ENCODE measurements at regions not wholly inside any gene's neighbourhood (a gene's known extent, or its start where the extent isn't known, plus 50 kb on each side); places are given as distances from the start of the nearest gene placed in this dataset.

- ChIA-PET POLR2A (no interaction called here), CTCF (no interaction called here)
- Mint-ChIP-seq H3K4me1 (peaks cover 45% of the 10 kb centered on the region), H3K27ac (peak overlapping the region; percentile 99), H3K36me3 (ENCODE audit: low read depth) (peaks cover 28% of the 10 kb centered on the region), H3K9me3 (peaks cover 20% of the 10 kb centered on the region), H3K27me3 (no peaks in the 10 kb centered on the region), H3K4me3 (peak overlapping the region; percentile 54)
- peak; percentile 52 for DNase-seq
Observed at GRCh38 chr9:31347082-31347617, 1037.3 kb upstream of the ACO1 start.

- H3K4me3 Mint-ChIP-seq, result no peak overlapping the region
- no peaks in the 10 kb centered on the region for H3K4me1 Mint-ChIP-seq
- no peak for DNase-seq
- ChIA-PET POLR2A (no interaction called here), CTCF (no interaction called here)
- no peak overlapping the region for H3K27ac Mint-ChIP-seq
- H3K9me3 Mint-ChIP-seq, result no peaks in the 10 kb centered on the region
- H3K36me3 Mint-ChIP-seq (ENCODE audit: low read depth), result no peaks in the 10 kb centered on the region
- no peaks in the 10 kb centered on the region for H3K27me3 Mint-ChIP-seq
Observed at GRCh38 chr9:31355159-31355882, 1029.1 kb upstream of the ACO1 start.

GRCh38 chr9:31355965-31356364, 1028.5 kb upstream of the ACO1 start:
- H3K27ac Mint-ChIP-seq, result no peak overlapping the region
- POLR2A ChIA-PET, result no interaction called here

GRCh38 chr9:31359071-31359470, 1025.4 kb upstream of the ACO1 start:
- POLR2A ChIA-PET, result no interaction called here
- CTCF ChIA-PET, result no interaction called here
- H3K4me1 Mint-ChIP-seq, result no peaks in the 10 kb centered on the region
- no peaks in the 10 kb centered on the region for H3K9me3 Mint-ChIP-seq
- no peak overlapping the region for H3K4me3 Mint-ChIP-seq
- no peak for DNase-seq
- H3K27me3 Mint-ChIP-seq, result no peaks in the 10 kb centered on the region
- H3K27ac Mint-ChIP-seq, result no peak overlapping the region
- no peaks in the 10 kb centered on the region for H3K36me3 Mint-ChIP-seq (ENCODE audit: low read depth)

More at GRCh38 chr9:31355965-31356364, 1028.5 kb upstream of the ACO1 start:
- Mint-ChIP-seq H3K36me3 (ENCODE audit: low read depth) (no peaks in the 10 kb centered on the region), H3K4me3 (no peak overlapping the region), H3K4me1 (no peaks in the 10 kb centered on the region), H3K9me3 (no peaks in the 10 kb centered on the region), H3K27me3 (no peaks in the 10 kb centered on the region)
- no peak for DNase-seq
- CTCF ChIA-PET, result no interaction called here

GRCh38 chr9:31364171-31364570, 1020.3 kb upstream of the ACO1 start:
- H3K36me3 Mint-ChIP-seq (ENCODE audit: low read depth), result no peaks in the 10 kb centered on the region
- no peaks in the 10 kb centered on the region for H3K27me3 Mint-ChIP-seq
- POLR2A ChIA-PET, result no interaction called here

GRCh38 chr9:31372799-31373587, 1011.5 kb upstream of the ACO1 start:
- ChIA-PET CTCF (no interaction called here), POLR2A (no interaction called here)
- DNase-seq, result no peak
- Mint-ChIP-seq H3K4me1 (no peaks in the 10 kb centered on the region), H3K36me3 (ENCODE audit: low read depth) (no peaks in the 10 kb centered on the region), H3K27ac (no peak overlapping the region), H3K9me3 (peaks cover 6% of the 10 kb centered on the region), H3K4me3 (no peak overlapping the region), H3K27me3 (no peaks in the 10 kb centered on the region)

More at GRCh38 chr9:31364171-31364570, 1020.3 kb upstream of the ACO1 start:
- Mint-ChIP-seq H3K4me3 (no peak overlapping the region), H3K27ac (no peak overlapping the region), H3K4me1 (no peaks in the 10 kb centered on the region), H3K9me3 (no peaks in the 10 kb centered on the region)
- CTCF ChIA-PET, result no interaction called here
- DNase-seq, result no peak

GRCh38 chr9:31377358-31377757, 1007.1 kb upstream of the ACO1 start:
- peaks cover 6% of the 10 kb centered on the region for H3K9me3 Mint-ChIP-seq
- H3K27ac Mint-ChIP-seq, result no peak overlapping the region
- H3K36me3 Mint-ChIP-seq (ENCODE audit: low read depth), result no peaks in the 10 kb centered on the region
- no peaks in the 10 kb centered on the region for H3K27me3 Mint-ChIP-seq
- ChIA-PET CTCF (no interaction called here), POLR2A (no interaction called here)
- no peak for DNase-seq
- no peak overlapping the region for H3K4me3 Mint-ChIP-seq
- H3K4me1 Mint-ChIP-seq, result no peaks in the 10 kb centered on the region

- no peaks in the 10 kb centered on the region for H3K36me3 Mint-ChIP-seq (ENCODE audit: low read depth)
- POLR2A ChIA-PET, result no interaction called here
Observed at GRCh38 chr9:31388660-31389059, 995.8 kb upstream of the ACO1 start.

GRCh38 chr9:31389075-31389474, 995.4 kb upstream of the ACO1 start:
- CTCF ChIA-PET, result no interaction called here
- Mint-ChIP-seq H3K36me3 (ENCODE audit: low read depth) (no peaks in the 10 kb centered on the region), H3K9me3 (no peaks in the 10 kb centered on the region), H3K4me1 (peaks cover 8% of the 10 kb centered on the region), H3K4me3 (no peak overlapping the region), H3K27me3 (no peaks in the 10 kb centered on the region), H3K27ac (no peak overlapping the region)
- POLR2A ChIA-PET, result no interaction called here
- DNase-seq, result no peak

More at GRCh38 chr9:31388660-31389059, 995.8 kb upstream of the ACO1 start:
- Mint-ChIP-seq H3K27ac (no peak overlapping the region), H3K4me1 (peaks cover 8% of the 10 kb centered on the region), H3K4me3 (no peak overlapping the region), H3K9me3 (no peaks in the 10 kb centered on the region), H3K27me3 (no peaks in the 10 kb centered on the region)
- CTCF ChIA-PET, result no interaction called here
- no peak for DNase-seq

GRCh38 chr9:31390403-31391025, 993.9 kb upstream of the ACO1 start:
- Mint-ChIP-seq H3K27ac (no peak overlapping the region), H3K9me3 (no peaks in the 10 kb centered on the region), H3K36me3 (ENCODE audit: low read depth) (no peaks in the 10 kb centered on the region), H3K4me3 (no peak overlapping the region), H3K27me3 (no peaks in the 10 kb centered on the region), H3K4me1 (peaks cover 8% of the 10 kb centered on the region)
- CTCF ChIA-PET, result interaction anchor here (0.6 kb wide), 1 partner anchor 81 kb away, joined by 7 read pairs; no protein-coding TSS in a partner anchor
- no peak for DNase-seq
- POLR2A ChIA-PET, result no interaction called here

GRCh38 chr9:31393240-31393639, 991.2 kb upstream of the ACO1 start:
- ChIA-PET POLR2A (no interaction called here), CTCF (no interaction called here)
- Mint-ChIP-seq H3K4me1 (peaks cover 8% of the 10 kb centered on the region), H3K9me3 (no peaks in the 10 kb centered on the region), H3K27me3 (no peaks in the 10 kb centered on the region), H3K36me3 (ENCODE audit: low read depth) (no peaks in the 10 kb centered on the region), H3K4me3 (no peak overlapping the region), H3K27ac (no peak overlapping the region)
- no peak for DNase-seq

- no peaks in the 10 kb centered on the region for H3K27me3 Mint-ChIP-seq
- no peak overlapping the region for H3K4me3 Mint-ChIP-seq
- no peaks in the 10 kb centered on the region for H3K36me3 Mint-ChIP-seq (ENCODE audit: low read depth)
- H3K27ac Mint-ChIP-seq, result no peak overlapping the region
- H3K4me1 Mint-ChIP-seq, result peaks cover 8% of the 10 kb centered on the region
- CTCF ChIA-PET, result no interaction called here
- H3K9me3 Mint-ChIP-seq, result no peaks in the 10 kb centered on the region
- POLR2A ChIA-PET, result no interaction called here
- DNase-seq, result no peak
Observed at GRCh38 chr9:31394015-31394473, 990.4 kb upstream of the ACO1 start.

- CTCF ChIA-PET, result no interaction called here
- Mint-ChIP-seq H3K36me3 (ENCODE audit: low read depth) (no peaks in the 10 kb centered on the region), H3K27ac (no peak overlapping the region), H3K4me3 (no peak overlapping the region), H3K9me3 (peaks cover 8% of the 10 kb centered on the region), H3K4me1 (no peaks in the 10 kb centered on the region), H3K27me3 (no peaks in the 10 kb centered on the region)
- POLR2A ChIA-PET, result no interaction called here
- no peak for DNase-seq
Observed at GRCh38 chr9:31412081-31412480, 972.4 kb upstream of the ACO1 start.

All from activated CD4-positive, alpha-beta T cell treated with anti-CD3 and anti-CD28 coated beads, Interleukin-2, amount 10 ng/mL, durations not matched to agents 7 days and 5 days (primary cell).